CD8-positive, alpha-beta memory T cell (primary cell): ENCODE measurements at regions not wholly inside any gene's neighbourhood (a gene's known extent, or its start where the extent isn't known, plus 50 kb on each side); places are given as distances from the start of the nearest gene placed in this dataset.
"Not testable (repeated sequence)": the region's sequence is repeated elsewhere in the genome, so short reads cannot be mapped to it uniquely, and the experiment has no call there.

Experiments used
- CTCF ChIA-PET: fragments of 350-600 bp; sonication (Branson Sonifier 250); formaldehyde crosslinking; loops from one replicate; lab custom pipeline; 2021; ENCODE audit warnings: antibody characterized with exemption; lab: Charles Lee
- POLR2A ChIA-PET: fragments of 350-600 bp; sonication (Branson Sonifier 250); formaldehyde crosslinking; loops from one replicate; lab custom pipeline; 2021; ENCODE audit warnings: antibody characterized with exemption; lab: Charles Lee
- DNase-seq, 5 donors: peaks; one replicate each; pipeline versions ENCODE4 v3.0.0 to v3.0.0-alpha.2; 2020 to 2022; ENCODE audit warnings: mixed read lengths in 1 of 5
- H3K27ac ChIP-seq: one replicate; pipeline ENCODE4 v1.7.0; 2013; ENCODE audit warnings: low read depth, mild to moderate bottlenecking, low read length, moderate library complexity
- H3K27me3 ChIP-seq: 2 replicates; pipeline ENCODE4 v1.7.0; 2013; ENCODE audit warnings: low read length, mild to moderate bottlenecking; ENCODE audit not compliant: insufficient read depth, poor library complexity, severe bottlenecking
- H3K36me3 ChIP-seq: 2 replicates; pipeline ENCODE4 v1.7.0; 2013; ENCODE audit warnings: mild to moderate bottlenecking, low read length, moderate library complexity; ENCODE audit not compliant: insufficient read depth
- H3K4me1 ChIP-seq: 2 replicates; pipeline ENCODE4 v1.7.0; 2013; ENCODE audit warnings: mild to moderate bottlenecking, low read length, moderate library complexity; ENCODE audit not compliant: insufficient read depth
- H3K4me3 ChIP-seq: 2 replicates; pipeline ENCODE4 v1.7.0; 2013; ENCODE audit warnings: mild to moderate bottlenecking, low read length
- H3K9me3 ChIP-seq: 2 replicates; pipeline ENCODE4 v1.7.0; 2013; ENCODE audit warnings: mild to moderate bottlenecking, low read length
- H3K27ac Mint-ChIP-seq, 8 donors: one replicate each; pipeline ENCODE4 v1.8.0; 2020 to 2021; ENCODE audit warnings: mixed read lengths in 8 of 8, mild to moderate bottlenecking in 6 of 8, inconsistent platforms in 3 of 8, moderate library complexity in 3 of 8
- H3K27me3 Mint-ChIP-seq, 2 donors: one replicate each; pipeline ENCODE4 v1.8.0; 2020 to 2021; ENCODE audit warnings: mixed read lengths in 2 of 2, mild to moderate bottlenecking in 1 of 2, moderate library complexity in 1 of 2
- H3K36me3 Mint-ChIP-seq, 3 donors: one replicate each; pipeline ENCODE4 v1.8.0; 2020 to 2021; ENCODE audit warnings: mixed read lengths in 3 of 3, inconsistent platforms in 1 of 3, mild to moderate bottlenecking in 1 of 3
- H3K4me1 Mint-ChIP-seq, 3 donors: one replicate each; pipeline ENCODE4 v1.8.0; 2020 to 2021; ENCODE audit warnings: mixed read lengths in 3 of 3, inconsistent platforms in 1 of 3, mild to moderate bottlenecking in 1 of 3
- H3K4me3 Mint-ChIP-seq, 7 donors: one replicate each; pipeline ENCODE4 v1.8.0; 2020 to 2021; ENCODE audit warnings: mixed read lengths in 7 of 7, mild to moderate bottlenecking in 6 of 7, moderate library complexity in 4 of 7, inconsistent platforms in 2 of 7
- H3K9me3 Mint-ChIP-seq, 5 donors: one replicate each; pipeline ENCODE4 v1.8.0; 2020 to 2022; ENCODE audit warnings: mixed read lengths in 5 of 5, mild to moderate bottlenecking in 3 of 5, moderate library complexity in 2 of 5, inconsistent platforms in 1 of 5

DNA sequence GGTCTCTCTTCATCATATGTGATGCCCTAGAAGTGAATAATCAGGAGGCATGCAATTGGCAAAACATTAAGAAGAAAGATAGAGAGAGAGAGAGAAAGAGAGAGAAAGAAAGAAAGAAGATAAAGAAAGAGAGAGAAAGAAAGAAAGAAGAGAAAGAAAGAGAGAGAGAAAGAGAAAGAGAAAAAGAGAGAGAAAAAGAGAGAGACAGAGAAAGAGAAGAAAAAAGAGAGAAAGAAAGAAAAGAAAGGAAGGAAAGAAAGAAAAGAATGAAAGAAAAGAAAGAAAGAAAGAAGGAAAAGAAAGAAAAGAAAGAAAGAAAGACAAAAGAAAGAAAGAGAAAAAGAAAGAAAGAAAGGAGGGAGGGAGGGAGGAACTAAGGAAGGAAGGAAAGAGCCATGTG lies 318.9 kb downstream of the ICE1 start:
- H3K9me3 Mint-ChIP-seq, result peaks cover 20 to 32% (median 29%) of the 10 kb centered on the region in 5 donors
- H3K4me3 Mint-ChIP-seq, result no peak overlapping the region
- H3K36me3 ChIP-seq, result no peaks in the 10 kb centered on the region
- peaks cover 0 to 4% of the 10 kb centered on the region in 2 donors for H3K27me3 Mint-ChIP-seq
- no peaks in the 10 kb centered on the region for H3K4me1 Mint-ChIP-seq
- H3K27ac Mint-ChIP-seq, result no peak overlapping the region
- H3K27me3 ChIP-seq, result no peaks in the 10 kb centered on the region
- H3K4me3 ChIP-seq, result no peak overlapping the region
- CTCF ChIA-PET, result no interaction called here
- no peak overlapping the region for H3K27ac ChIP-seq
- no peaks in the 10 kb centered on the region for H3K4me1 ChIP-seq
- POLR2A ChIA-PET, result no interaction called here
- no peaks in the 10 kb centered on the region for H3K36me3 Mint-ChIP-seq
- H3K9me3 ChIP-seq, result no peaks in the 10 kb centered on the region
- DNase-seq, result no peak

DNA sequence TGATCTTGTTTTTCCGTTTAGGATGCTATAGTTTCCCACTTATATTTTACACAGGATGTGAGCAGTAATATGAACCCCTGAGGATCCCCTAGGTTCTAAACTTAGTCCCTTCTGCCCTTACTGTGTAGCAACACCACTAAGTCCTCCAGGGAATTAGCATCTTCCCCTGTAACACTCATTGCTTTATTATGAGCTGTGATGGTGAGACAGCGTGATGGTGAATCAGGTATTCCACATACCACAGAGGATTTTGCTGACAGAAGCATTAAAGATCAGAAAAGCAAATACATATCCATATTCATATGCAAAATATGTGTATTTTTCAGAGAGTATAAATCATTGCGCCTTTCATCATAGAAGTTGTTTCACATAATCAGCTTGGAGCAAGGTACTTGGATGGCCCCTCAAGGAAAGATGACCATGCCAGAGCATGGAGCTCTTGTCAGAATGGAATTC lies 317.0 kb downstream of the ICE1 start:
- CTCF ChIA-PET, result no interaction called here

DNA sequence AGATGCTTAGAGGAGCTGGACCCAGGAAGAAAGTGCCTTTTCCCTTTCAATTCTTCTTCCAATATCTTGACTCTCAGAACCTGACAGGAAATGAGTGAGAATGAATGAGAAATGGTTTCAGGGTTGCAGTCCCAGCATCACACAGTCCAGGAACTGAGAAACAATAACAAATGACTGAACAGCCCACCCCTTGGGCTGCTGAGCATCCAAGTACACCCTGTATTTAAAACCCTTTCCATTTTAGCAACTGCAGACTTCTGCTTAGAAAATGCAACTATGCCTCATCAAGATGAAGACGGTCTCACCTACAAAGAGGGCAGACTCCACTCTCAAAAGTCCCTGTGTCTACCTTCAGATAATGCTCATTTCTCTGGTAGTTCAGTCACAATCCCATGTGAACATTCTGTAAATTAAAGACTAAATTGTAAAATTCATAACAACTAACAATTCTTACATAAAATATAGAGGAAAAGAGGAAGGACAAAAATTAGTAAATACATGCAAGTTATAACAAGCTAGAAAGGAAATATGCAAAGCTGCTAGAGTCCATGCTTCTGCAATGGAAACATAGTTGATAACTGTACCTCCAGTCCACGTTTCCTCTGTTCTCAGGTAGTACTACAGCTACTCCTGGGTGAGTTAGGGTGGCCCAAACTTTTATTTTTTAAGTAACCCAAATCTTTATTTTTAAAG lies 316.5 kb downstream of the ICE1 start:
- no peaks in the 10 kb centered on the region for H3K36me3 ChIP-seq
- no peak overlapping the region for H3K27ac Mint-ChIP-seq
- no peak overlapping the region for H3K4me3 ChIP-seq
- peaks cover 0 to 11% of the 10 kb centered on the region in 2 donors for H3K27me3 Mint-ChIP-seq
- H3K4me1 ChIP-seq, result no peaks in the 10 kb centered on the region
- no peak overlapping the region for H3K27ac ChIP-seq
- H3K36me3 Mint-ChIP-seq, result no peaks in the 10 kb centered on the region
- DNase-seq, result no peak
- no peak overlapping the region for H3K4me3 Mint-ChIP-seq
- H3K27me3 ChIP-seq, result no peaks in the 10 kb centered on the region
- H3K4me1 Mint-ChIP-seq, result no peaks in the 10 kb centered on the region
- H3K9me3 ChIP-seq, result no peaks in the 10 kb centered on the region
- ChIA-PET POLR2A (no interaction called here), CTCF (no interaction called here)
- peaks cover 9 to 13% (median 12%) of the 10 kb centered on the region in 5 donors for H3K9me3 Mint-ChIP-seq

More for the DNA sequence above, 317.0 kb downstream of the ICE1 start:
- Mint-ChIP-seq H3K9me3 (peaks cover 11 to 16% (median 15%) of the 10 kb centered on the region in 5 donors), H3K4me1 (no peaks in the 10 kb centered on the region), H3K27ac (no peak overlapping the region), H3K27me3 (peaks cover 0 to 11% of the 10 kb centered on the region in 2 donors), H3K4me3 (no peak overlapping the region), H3K36me3 (no peaks in the 10 kb centered on the region)
- Histone ChIP-seq H3K4me1 (no peaks in the 10 kb centered on the region), H3K27me3 (no peaks in the 10 kb centered on the region), H3K4me3 (no peak overlapping the region), H3K9me3 (no peaks in the 10 kb centered on the region), H3K36me3 (no peaks in the 10 kb centered on the region), H3K27ac (no peak overlapping the region)
- DNase-seq, result no peak
- POLR2A ChIA-PET, result no interaction called here

DNA sequence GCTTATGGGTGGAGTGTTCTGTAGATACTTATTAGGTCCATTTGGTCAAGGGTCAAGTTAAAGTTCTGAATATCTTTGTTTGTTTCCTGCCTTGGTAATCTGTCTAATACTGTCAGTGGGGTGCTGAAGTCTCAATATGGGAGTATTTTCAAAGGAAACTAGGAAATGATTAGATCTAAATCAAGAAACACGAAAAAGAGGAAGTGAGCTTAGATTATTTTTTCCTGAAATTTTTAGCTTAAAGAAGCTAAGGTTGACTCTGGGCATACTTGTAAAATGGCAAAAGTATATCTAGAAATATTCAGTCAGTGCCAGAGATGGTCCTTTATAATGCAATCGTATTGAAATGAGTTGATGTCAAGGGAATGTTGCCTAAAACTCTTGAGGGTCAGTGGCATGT lies 313.5 kb downstream of the ICE1 start:
- Histone ChIP-seq H3K4me3 (no peak overlapping the region), H3K4me1 (no peaks in the 10 kb centered on the region), H3K27ac (no peak overlapping the region), H3K27me3 (no peaks in the 10 kb centered on the region), H3K9me3 (no peaks in the 10 kb centered on the region), H3K36me3 (no peaks in the 10 kb centered on the region)
- peaks cover 0 to 7% (median 3%) of the 10 kb centered on the region in 5 donors for H3K9me3 Mint-ChIP-seq
- no peak overlapping the region for H3K4me3 Mint-ChIP-seq
- no peak overlapping the region for H3K27ac Mint-ChIP-seq
- no peaks in the 10 kb centered on the region for H3K36me3 Mint-ChIP-seq
- ChIA-PET POLR2A (no interaction called here), CTCF (no interaction called here)
- no peak for DNase-seq
- H3K27me3 Mint-ChIP-seq, result peaks cover 0 to 7% of the 10 kb centered on the region in 2 donors
- no peaks in the 10 kb centered on the region for H3K4me1 Mint-ChIP-seq

DNA sequence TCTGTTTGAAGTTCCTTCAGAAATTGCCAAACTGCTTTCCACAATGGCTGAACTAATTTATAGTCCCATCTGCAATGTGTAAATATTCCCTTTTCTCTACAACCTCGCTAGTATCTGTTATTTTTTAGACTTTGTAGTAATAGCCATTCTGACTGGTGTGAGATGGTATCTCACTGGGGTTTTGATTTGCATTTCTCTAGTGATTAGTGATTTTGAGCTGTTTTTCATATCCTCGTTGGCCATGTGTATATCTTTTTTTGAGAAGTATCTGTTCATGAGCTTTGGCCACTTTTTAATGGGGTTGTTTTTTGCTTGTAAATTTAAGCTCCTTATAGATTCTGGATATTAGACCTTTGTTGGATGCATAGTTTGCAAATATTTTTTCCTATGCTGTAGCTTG lies 310.6 kb downstream of the ICE1 start:
- H3K27ac ChIP-seq, H3K9me3 Mint-ChIP-seq, H3K4me3 ChIP-seq, H3K4me3 Mint-ChIP-seq, H3K4me1 ChIP-seq, H3K27me3 Mint-ChIP-seq, H3K36me3 Mint-ChIP-seq, H3K9me3 ChIP-seq, H3K36me3 ChIP-seq, H3K27me3 ChIP-seq, H3K27ac Mint-ChIP-seq, CTCF ChIA-PET, POLR2A ChIA-PET, DNase-seq, H3K4me1 Mint-ChIP-seq: not testable (repeated sequence)

DNA sequence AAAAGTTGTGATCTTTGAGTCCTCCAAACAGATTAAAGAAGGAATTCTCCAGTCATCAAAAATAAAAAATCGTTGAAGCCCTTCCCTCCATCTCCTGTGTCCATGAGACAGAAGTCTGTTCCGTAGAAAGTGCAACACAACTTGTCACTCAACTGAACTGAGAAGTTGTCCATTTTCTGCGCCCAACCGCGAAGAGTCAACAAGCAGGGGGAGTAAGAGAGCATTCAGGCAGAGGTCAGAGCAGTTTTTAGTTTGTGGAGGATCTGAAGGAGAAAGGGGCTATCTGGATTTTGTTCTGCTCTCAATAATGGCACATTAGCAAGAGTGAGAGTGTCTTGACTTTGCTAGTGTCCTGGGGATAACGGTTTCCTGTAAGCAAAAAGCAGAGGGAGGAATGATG lies 303.9 kb downstream of the ICE1 start:
- H3K4me1 Mint-ChIP-seq, result no peaks in the 10 kb centered on the region
- no peaks in the 10 kb centered on the region for H3K9me3 Mint-ChIP-seq
- H3K27ac Mint-ChIP-seq, result no peak overlapping the region

DNA sequence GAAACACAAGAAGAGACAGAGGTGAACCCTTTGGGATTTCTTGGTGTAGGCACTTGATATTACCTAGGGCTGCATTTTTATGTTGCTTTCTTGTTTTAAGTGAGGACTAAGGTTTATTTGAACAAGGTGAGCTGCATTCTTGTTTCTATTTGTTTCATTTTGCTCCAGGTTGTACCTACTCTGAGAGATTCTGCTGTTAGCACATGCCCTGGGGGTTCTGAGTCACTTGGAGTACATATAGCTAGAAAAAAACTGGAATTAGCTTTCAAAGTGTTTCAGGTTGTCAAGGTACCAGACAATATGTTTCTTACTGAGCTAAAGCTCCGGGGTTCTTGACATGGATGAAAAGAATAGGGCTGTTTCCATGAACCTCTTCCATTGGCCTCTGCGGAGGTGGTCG lies 299.4 kb downstream of the ICE1 start:
- Histone ChIP-seq H3K27ac (no peak overlapping the region), H3K36me3 (no peaks in the 10 kb centered on the region), H3K27me3 (no peaks in the 10 kb centered on the region), H3K4me3 (no peak overlapping the region), H3K4me1 (no peaks in the 10 kb centered on the region), H3K9me3 (no peaks in the 10 kb centered on the region)
- Mint-ChIP-seq H3K36me3 (no peaks in the 10 kb centered on the region), H3K27me3 (peaks cover 1 to 3% of the 10 kb centered on the region in 2 donors), H3K4me1 (no peaks in the 10 kb centered on the region), H3K27ac (no peak overlapping the region), H3K4me3 (no peak overlapping the region), H3K9me3 (no peaks in the 10 kb centered on the region)
- ChIA-PET CTCF (no interaction called here), POLR2A (no interaction called here)
- DNase-seq, result no peak

More for the DNA sequence above, 303.9 kb downstream of the ICE1 start:
- Mint-ChIP-seq H3K4me3 (no peak overlapping the region), H3K27me3 (peaks cover 2 to 3% of the 10 kb centered on the region in 2 donors), H3K36me3 (no peaks in the 10 kb centered on the region)
- ChIA-PET CTCF (no interaction called here), POLR2A (no interaction called here)
- Histone ChIP-seq H3K36me3 (no peaks in the 10 kb centered on the region), H3K4me3 (no peak overlapping the region), H3K9me3 (no peaks in the 10 kb centered on the region), H3K4me1 (no peaks in the 10 kb centered on the region), H3K27me3 (no peaks in the 10 kb centered on the region), H3K27ac (no peak overlapping the region)
- no peak for DNase-seq

DNA sequence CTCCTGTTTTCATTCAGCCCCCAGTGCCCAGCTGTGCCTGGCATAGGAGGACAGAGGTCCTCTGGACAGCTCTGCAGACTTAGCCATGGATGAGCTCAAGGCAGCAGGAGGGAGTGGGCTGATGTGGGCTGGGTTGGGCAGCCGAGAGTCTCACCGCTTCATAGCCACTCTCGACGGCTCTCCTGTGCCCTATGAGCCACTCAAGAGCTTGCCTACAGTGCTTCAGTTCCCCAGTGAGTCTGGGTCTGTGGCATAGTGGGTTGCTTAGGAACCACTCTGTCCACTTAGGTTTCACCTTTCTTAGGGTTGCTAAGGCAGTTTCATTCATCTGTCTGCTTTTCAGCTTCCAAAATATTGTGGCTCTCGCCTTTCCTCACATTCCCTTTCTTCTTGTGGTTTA lies 296.8 kb downstream of the ICE1 start:
- Histone ChIP-seq H3K4me3 (no peak overlapping the region), H3K27ac (no peak overlapping the region), H3K4me1 (no peaks in the 10 kb centered on the region), H3K27me3 (no peaks in the 10 kb centered on the region), H3K36me3 (no peaks in the 10 kb centered on the region), H3K9me3 (no peaks in the 10 kb centered on the region)
- Mint-ChIP-seq H3K36me3 (peaks cover 0 to 1% (median 0%) of the 10 kb centered on the region in 3 donors), H3K4me3 (no peak overlapping the region), H3K4me1 (no peaks in the 10 kb centered on the region), H3K27ac (no peak overlapping the region), H3K9me3 (peaks cover 0 to 7% (median 0%) of the 10 kb centered on the region in 5 donors), H3K27me3 (peaks cover 0 to 3% of the 10 kb centered on the region in 2 donors)
- no peak for DNase-seq
- CTCF ChIA-PET, result no interaction called here
- POLR2A ChIA-PET, result no interaction called here
